LNCAP (cell line): ENCODE measurements at regions not wholly inside any gene's neighbourhood (a gene's known extent, or its start where the extent isn't known, plus 50 kb on each side); places are given as distances from the start of the nearest gene placed in this dataset.

Source experiments
- CTCF ChIP-seq: fragments of 450-650 bp; IDR thresholded peaks from 2 replicates; pipeline ENCODE4 v1.5.1; 2017; ENCODE audit warnings: mild to moderate bottlenecking

- no peak for TF ChIP-seq CTCF
These were observed 129.0 kb upstream of the IRX4 start for GRCh38 chr5:2011481-2012411.

- no peak for TF ChIP-seq CTCF
These were observed 128.2 kb upstream of the IRX4 start for GRCh38 chr5:2010940-2011339.

- TF ChIP-seq CTCF = no peak
These were observed 127.5 kb upstream of the IRX4 start for GRCh38 chr5:2009986-2010914.

GRCh38 chr5:2008851-2009629, 126.3 kb upstream of the IRX4 start:
- TF ChIP-seq CTCF = no peak

GRCh38 chr5:2007878-2008501, 125.3 kb upstream of the IRX4 start:
- TF ChIP-seq CTCF = no peak

GRCh38 chr5:2007496-2007877, 124.8 kb upstream of the IRX4 start:
- no peak for TF ChIP-seq CTCF

GRCh38 chr5:2006971-2007291, 124.2 kb upstream of the IRX4 start:
- TF ChIP-seq CTCF = no peak
